TTC549 (cell line): ENCODE measurements at regions not wholly inside any gene's neighbourhood (a gene's known extent, or its start where the extent isn't known, plus 50 kb on each side); places are given as distances from the start of the nearest gene placed in this dataset.
"Not testable (repeated sequence)": the region's sequence is repeated elsewhere in the genome, so short reads cannot be mapped to it uniquely, and the experiment has no call there.

Experiments
- FAIRE-seq: peaks from 2 replicates; lab custom pipeline; 2012; peaks lifted over from hg19 to GRCh38; lab: Jason Lieb, UNC

DNA sequence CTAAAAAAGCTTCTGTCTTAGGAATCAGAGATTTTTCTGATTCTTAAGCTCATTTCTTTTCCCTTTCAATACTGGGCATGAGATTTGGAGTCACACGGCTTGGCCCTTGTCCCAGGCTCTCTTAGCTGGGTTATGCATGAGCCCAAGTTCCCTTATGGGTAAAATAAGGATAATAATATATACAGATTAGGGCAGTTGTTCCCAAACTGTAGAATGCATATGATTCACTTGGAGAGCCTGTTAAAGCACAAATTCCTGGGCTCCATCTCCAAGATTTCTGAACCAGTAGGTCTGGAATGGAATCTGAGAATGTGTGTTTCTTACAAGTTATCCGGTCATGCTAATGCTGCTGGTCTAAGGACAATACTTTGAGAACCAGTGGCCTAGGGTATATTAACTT is 154.0 kb downstream of the REEP3 start:
- no peak for FAIRE-seq

DNA sequence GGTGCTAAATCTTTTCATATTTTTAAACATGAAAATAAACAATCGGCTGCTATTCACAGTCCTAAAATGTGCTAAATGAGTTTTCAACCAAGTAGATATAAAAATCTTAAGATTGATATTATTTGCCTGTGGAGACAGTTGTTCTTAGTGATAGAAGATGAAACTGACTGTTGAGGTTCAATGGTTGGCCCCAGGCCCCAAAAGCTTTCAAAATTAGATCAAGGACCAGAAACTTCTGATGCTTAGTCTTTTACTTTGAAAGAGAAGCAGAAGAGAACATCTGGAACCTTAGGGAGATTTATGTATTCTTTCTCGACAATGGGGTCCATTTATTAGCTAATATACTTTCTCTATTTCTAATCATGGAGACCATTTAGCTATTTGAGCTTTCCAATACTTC is 155.8 kb downstream of the REEP3 start:
- no peak for FAIRE-seq

DNA sequence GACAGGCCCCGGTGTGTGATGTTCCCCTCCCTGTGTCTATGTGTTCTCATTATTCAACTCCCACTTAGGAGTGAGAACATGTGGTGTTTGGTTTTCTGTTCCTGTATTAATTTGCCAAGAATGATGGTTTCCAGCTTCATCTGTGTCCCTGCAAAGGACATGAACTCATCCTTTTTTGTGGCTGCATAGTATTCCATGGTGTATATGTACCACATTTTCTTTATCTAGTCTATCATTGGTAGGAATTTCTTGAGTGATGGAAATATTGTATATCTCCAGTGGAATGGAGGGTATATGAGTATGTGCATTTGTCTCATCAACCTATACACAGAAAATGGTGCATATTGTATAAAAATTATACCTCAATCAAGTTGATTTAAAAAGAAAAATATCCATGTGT is 159.3 kb downstream of the REEP3 start:
- FAIRE-seq = not testable (repeated sequence)

DNA sequence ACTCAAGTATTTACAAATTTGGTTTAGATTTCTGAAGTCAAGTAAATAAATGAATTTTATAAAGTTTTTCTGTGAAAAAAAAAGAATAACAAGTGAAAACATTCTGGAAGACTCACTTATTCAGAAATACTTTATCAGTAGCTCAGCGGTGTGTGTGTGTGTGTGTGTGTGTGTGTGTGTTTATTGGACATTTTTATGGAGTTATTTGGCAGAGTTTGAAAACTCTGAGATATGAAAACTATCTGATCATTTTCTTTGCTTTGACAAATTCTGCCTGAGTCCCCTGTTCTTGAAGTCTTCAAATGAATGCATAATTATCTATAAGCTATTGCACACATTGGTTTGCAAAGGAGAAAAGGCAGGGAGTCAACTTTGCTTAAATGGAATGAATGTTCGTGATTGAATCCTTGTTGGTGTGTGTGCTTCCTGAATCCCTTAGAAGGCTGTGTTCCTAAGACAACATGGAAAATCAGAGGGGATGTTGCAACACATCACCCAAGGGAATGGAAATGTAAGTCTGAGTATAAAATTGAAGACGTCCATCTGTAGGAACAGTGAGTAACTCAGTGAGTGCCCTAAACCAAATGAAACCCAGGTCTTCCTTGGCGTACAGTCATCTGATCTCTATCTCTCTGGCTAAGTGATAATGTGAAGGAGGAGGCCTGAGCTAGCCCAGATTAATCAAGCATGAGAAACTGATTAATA is 160.9 kb downstream of the REEP3 start:
- FAIRE-seq = no peak

DNA sequence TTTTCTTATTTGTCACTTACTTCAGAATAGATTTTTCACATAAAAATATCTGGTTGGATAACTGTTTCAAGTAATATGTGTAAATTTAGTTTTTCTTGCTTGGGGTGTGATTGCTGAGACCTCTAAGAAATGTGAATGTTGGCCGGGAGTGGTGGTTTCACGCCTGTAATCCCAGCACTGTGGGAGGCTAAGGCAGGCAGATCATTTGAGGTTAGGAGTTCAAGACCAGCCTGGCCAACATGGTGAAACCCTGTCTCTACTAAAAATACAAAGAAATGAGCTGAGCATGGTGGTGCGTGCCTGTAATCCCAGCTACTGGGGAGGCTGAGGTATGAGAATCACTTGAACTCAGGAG is 161.5 kb downstream of the REEP3 start:
- not testable (repeated sequence) for FAIRE-seq

DNA sequence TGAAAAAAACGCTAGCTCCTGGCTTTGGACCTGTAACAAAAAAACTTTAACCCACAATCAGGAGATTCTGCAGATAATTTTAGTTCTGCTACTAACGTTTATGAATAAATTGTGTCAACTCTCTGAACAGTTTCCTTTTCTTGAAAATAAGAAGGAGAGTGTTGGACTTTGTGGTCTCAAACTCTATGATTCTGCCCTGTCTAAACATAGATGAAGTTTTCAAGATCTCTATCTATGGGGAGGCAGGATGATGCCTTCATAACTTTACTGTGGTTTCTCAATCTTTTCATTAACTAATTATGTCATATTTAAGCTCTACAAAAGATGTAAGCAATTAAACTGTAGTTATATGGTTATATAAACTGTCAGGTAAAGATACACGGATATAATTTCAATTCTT is 162.0 kb downstream of the REEP3 start:
- no peak for FAIRE-seq

DNA sequence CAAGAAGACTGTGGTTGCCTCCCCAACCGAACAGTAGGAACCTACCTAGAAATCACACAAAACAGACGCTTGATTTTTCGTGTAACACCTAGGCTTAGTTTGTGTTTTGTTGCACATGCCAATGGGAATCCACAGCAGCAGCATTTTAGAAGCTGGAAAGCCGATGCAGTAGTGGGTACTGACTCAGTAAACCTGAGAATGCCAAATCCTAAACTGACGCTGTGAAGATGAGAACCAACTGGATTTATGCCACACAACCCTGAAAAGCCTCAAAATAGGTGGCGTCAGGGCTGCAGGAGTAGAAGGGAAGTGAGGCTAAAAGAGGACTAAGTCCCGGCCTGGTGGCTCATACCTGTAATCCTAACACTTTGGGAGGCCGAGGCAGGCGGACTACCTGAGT is 162.5 kb downstream of the REEP3 start:
- no peak for FAIRE-seq

DNA sequence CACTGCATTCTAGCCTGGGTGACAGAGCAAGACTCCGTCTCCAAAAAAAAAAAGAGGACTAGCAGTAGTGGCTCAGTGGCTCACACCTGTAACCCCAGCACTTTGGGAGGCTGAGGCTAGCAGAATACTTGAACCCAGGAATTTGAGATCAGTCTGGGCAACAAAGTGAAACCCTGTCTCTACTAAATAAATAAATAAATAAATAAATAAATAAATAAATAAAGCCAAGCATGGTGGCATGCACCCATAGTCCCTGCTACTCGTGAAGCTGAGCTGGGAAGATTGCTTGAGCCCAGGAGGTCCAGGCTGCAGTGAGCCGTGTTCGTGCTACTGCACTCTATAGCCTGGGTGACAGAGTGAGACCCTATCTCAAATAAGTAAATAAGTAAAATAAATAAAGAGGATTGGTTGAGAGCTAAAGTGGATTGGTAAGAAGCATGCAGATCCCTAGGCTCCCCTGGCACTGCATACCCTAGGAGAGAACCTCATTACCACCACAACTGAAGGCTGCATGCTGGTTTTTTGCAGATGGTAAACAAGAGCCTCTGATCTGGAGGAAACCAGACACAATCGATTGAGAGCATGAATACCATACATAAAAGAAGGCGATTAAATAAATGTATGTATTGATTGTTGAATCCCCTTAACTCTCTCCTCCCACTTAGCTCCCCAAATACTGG is 163.2 kb downstream of the REEP3 start:
- no peak for FAIRE-seq

DNA sequence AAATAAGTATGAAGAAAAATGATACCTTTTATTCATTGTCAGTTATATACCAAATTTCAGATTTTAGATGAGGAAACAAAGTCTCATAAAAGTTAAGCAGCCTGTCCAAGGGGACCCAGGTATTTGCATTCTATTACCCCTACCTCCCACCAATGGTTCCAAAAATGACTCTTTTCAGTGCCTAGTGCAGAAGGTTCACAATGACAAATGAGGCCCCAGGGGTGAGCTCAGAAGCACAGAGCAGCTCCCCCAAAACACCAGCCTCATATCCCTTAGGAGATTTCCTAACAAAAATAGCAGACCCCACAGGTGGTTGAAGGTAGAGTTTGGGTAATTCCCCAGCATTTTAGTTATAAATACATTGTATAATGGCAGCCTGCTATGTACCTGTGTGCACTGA is 168.6 kb downstream of the REEP3 start:
- no peak for FAIRE-seq

DNA sequence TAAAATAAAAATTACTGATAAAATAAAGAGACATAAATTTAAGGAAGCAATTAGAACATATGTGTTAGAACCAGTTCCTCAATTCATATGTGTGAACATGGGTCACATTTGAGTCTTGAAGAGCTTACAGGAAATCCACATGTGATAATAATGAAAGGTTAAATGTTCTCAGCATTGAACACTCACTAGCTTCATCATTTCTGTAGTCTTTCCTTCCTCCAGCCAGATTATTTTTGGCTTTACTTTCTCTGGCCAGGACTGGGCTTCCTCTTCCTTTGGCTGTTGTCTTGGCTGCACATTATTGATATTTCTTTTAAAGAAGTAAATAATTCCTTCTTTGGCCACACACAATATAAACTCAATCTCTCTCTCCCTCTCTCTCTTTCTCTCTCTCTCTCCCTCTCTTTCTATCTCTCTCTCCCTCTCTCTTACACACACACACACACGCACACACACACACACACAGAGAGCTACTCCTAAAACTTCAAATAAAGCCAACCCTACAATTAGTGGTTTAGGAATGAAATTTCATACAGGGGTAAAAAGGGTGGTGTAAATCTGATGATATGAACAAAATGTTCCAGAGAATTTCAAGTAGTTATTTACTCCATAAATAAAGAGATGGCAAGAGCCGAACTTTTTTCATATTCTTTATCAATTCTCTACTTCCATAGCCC is 171.2 kb downstream of the REEP3 start:
- no peak for FAIRE-seq

DNA sequence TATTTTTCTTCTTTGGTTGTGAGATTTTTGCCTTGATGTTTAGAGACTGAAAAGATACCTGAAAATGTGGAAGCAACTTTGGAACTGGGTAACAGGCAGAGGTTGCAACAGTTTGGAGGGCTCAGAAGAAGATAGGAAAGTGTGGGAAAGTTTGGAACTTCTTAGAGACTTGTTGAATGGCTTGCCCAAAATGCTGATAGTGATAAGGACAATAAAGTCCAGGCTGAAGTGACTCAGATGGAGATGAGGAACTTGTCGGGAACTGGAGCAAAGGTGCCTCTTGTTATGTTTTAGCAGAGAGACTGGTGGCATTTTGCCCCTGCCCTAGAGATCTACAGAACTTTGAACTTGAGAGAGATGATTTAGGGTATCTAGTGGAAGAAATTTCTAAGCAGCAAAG is 171.8 kb downstream of the REEP3 start:
- FAIRE-seq = not testable (repeated sequence)

DNA sequence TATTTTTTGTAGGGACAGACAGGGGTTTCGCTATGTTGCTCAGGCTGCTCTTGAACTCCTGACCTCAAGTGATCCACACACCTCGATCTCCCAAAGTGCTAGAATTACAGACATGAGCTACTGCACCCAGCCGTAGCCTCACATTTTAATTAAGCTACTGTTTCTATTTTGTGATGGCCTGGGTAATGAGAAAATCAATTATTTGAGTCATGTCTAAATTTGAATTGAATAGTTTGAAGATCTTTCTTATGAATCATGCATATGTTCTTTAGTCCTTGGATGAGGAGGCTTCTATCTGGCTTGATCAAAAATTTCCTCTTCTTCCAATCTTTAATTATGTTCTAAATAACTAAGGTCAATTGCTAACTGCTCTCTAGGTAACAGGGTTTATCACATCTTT is 175.0 kb downstream of the REEP3 start:
- FAIRE-seq = no peak

DNA sequence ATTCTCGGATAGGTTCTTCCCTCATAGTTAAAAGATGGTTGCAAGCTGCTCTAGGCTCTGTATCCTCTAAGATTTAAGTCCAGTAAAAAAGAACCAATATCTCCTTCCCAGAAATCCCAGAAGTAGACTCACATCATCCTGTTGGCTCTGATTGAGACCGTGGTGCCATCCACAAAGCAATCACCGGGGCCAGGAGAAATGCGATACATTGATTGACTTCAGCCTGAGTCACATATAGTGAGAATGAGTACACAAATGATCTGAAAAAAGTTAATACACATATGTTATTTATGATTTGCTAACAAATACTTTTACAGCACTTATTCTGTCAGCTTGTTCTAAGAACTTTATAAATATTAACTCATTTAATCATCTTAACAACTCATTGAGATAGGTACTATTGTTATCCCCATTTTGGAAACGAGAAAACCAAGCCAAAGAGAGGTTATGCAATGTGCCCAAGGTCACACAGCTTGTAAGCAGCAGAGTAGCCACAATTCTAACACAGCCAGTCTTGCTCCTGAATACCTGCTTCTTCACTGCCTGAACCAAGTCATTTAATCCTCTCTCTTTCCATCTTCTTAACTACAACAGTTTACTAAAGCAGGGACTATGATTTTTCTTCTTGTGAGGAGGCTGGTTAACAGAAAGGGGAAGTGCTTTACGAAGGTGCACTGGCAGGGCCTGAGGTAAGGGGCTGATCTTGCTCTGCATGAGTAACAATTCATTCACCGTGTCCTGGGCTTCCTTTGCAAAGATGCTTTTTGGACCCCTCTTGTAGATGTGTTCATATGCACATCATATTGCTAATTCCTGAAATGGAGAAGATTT is 177.0 kb downstream of the REEP3 start:
- FAIRE-seq = no peak

DNA sequence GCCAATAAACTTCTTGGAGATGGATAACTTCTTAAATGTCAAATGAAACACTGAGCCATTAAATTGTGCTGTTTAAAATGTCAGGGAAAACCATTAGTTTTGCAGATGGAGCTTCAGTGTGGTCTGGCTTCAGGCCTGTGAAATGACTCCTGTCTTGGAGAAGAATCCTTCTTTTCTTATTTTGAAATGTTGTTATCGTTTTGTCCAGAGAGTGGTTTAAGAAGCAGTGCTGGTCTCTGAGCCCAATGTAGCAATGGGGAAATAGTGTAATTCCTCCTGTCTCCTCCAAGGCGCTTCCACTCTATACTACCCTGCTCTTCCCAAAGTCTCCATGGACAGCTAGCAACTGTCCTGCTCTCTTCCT is 177.6 kb downstream of the REEP3 start:
- FAIRE-seq = no peak

DNA sequence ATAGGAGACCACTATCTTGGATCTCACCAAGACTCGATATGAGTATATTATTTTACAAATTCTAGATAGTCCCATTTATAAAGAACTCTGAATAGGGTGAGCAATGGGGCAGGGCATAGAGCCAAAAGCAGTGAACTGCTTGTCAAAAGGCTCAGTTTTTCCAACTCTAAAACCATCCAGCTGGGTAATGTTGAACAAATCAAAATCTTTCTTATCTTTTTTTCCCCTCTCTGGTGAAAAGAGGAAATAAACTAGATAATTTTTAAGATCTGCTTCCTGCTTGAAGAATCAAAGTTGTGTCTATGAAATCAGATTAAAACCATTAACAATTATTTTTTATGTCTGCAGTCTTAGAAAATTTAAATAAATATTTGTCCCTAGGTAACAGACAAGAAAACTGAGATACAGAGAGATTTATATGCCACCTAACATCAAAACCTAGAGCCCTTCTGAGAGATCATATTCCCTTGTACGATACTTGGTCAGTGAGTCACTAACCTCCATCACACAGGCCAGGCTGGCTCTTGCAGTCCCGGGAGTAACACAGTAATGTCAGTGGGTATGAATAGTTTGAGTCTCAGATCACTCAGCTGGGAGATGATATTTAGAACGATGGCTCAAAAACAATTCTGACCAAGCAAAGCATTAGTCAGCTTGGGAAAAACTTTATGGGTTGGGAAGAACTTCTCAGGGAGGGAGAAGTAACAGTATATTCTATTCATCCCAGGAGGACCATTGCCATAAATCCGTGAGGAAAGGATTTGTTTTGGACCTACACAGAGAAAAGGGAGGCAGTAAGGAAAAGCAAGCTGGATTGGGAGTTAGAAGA is 178.8 kb downstream of the REEP3 start:
- no peak for FAIRE-seq

DNA sequence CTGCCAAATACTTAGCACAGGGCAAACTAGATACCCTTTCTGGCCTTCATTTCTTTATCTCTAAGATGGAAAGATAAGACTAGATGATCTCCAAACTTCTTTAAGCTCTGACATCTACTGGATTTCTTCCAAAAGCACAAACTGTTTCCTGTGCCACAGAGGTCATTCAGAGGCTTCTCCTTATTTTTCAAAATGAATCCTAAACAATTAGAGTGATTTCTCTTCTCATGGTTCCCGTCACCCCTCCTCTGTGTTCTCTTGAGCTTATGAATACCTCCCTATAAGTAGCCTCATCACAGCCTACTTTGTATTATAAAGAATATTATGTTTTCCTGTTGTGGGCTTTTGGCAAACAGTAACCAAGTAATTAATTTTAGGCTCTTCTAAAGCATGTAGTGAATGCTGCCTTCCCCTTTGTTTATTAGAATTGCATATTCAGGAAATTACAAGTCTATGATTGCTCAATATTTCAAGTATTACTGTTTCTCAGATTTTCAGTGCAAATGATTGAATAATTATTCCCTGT is 179.5 kb downstream of the REEP3 start:
- FAIRE-seq = no peak

DNA sequence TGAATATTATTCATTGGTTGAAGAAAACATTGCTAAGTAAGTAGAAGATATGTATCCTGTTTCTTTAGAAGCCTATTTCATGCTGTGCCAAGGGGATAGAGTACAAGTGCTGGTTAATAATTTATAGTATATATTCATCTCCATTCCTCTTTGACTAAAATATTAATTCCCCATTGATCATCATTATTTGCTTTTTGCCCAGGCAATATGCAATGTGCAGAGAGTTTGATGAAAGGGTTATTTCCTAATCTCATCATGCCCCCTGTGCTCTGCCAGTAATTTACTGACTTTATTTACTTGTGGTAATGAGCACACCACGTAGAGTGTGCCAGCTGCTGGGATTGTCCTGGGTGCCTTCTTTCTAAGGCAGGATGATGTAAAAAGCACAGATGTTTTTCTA is 180.9 kb downstream of the REEP3 start:
- FAIRE-seq = no peak

DNA sequence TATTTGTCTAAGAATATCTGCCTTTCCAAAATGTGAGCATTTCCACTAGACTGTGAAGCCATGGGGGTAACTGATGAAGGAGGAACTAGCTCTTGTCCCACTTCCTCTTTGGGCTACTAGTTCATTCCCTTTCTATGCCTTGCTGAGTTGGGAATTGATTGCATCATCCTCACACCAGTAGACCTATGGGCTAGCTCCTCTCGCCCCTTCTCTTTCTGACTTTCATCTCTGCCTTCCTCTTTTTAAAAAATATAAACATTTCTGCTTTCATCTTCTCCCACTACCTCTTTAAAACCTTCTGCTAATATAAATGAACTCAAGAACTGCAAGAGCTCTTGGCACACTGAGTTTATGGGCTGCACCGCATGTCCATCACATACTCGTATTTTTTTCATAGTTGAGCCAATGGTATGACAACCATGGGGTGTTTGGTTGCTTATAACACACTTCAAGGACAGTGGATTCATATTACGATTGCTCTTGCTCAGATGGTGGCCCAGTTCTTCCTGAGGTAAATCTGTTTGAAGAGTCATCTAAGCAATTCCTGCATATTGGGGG is 182.0 kb downstream of the REEP3 start:
- FAIRE-seq = no peak

DNA sequence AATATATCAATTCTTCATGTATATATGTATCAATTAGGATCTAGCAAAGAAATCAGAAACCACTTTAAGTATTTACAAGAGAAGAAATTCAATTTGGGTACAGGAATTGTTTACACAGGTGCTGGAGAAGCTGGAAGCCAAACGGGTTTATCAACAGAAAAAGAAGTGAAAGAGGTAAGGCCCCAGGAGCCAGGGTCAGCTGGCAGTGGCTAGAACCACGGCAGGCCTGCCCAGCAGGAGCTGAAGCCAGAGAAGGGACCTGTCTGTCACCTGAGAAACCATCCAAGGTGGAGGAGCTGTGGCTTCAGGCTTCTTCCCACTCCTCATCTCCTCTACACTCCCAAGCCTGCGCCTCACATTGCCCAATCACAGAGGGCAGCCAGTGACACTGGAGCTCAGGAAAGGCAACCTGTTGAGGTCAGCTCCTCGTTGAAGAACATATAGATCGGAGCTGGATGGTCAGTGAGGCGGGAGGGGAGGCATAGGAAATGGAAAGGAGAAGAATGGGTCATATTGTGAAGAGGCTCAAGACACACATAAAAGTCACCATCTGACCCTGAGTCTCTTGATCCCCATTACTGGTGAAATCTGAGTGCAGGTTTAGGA is 182.6 kb downstream of the REEP3 start:
- FAIRE-seq = no peak

DNA sequence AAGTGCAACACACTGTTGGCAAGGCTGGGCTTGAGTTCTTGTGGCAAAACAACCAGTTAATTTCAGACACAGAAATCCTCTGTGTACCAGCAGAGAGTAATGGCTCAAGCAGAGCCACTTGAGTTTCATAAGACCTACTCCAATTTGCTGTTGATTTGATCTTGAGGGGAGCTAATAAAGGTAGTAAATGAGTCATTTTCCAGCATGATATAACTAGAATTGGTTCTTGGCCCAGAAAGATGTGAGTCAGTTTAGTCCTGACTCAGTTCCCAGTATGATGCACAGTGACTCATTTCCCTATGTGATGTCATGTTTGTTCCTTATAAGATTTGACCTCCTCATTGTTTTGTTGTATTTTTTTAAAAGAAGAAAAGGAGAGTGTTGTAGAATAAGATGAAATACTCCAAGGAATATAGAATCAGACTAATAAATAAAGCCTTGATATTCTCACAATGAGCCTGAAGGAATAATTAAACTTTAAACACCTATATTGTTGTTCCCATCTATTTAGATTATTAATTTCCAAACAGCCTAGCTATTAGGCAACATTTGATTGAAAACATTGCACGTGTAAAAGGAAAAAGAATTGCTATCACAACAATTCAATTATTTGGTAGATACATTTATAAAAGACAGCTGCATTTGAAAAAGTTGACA is 186.2 kb downstream of the REEP3 start:
- no peak for FAIRE-seq
